ENCODE measurements at regions not wholly inside any gene's neighbourhood (a gene's known extent, or its start where the extent isn't known, plus 50 kb on each side); places are given as distances from the start of the nearest gene placed in this dataset.

DNA sequence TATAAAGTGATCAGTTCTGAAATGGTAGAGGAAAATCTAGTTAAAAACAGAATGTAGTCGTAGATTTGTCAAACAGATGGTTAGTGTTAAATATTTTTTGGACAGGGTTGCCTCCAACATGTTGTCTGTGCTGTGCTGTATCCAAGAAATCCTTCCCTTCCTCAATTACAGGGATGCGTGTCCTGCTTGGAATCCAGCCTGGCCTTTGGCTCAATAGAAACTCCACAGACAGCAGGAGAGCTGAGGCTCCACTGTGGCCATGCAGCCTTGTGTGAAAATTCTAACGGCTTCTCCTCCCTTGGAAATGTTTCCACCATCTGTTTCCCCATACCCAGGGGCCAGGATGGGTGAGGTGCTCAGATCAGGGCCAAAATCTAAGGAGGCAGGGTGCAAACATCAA lies 67.7 kb upstream of the USP29 start:
- no peak overlapping the region for H3K4ac ChIP-seq (replicated peaks; ENCODE audit: insufficient read length, low read depth, low read length)
- H3K18ac ChIP-seq (ENCODE audit: extremely low read depth, low read length) = no peak overlapping the region
- no peak overlapping the region for H2AK5ac ChIP-seq (ENCODE audit: low read depth, low read length)
- no peak overlapping the region for H3K4me2 ChIP-seq (ENCODE audit: insufficient read depth in 1 of 2, low read depth in 2 of 2, low read length in 2 of 2)
- WGBS, 2 experiments (ENCODE audit: extremely low coverage in 1 of 2, insufficient coverage in 1 of 2, insufficient read length in 1 of 2, insufficient replicate concordance in 2 of 2, low coverage in 1 of 2, low lambda C conversion rate in 2 of 2, missing lambda C conversion rate in 1 of 2) = 71% methylated on average over 3 of the region's 3 CpGs; no CpG with 5 or more reads in 1 of the 2 experiments
- no peak overlapping the region for H2BK20ac ChIP-seq (ENCODE audit: low read length)
- H3K4me3 ChIP-seq (ENCODE audit: extremely low read depth in 1 of 4, insufficient read depth in 2 of 4, low read depth in 3 of 4, low read length in 4 of 4) = no peak overlapping the region
- H2BK15ac ChIP-seq (ENCODE audit: low read length) = no peak overlapping the region
- no peak overlapping the region for H2BK5ac ChIP-seq (ENCODE audit: low read depth, low read length)
- CTCF ChIA-PET (ENCODE audit: partially characterized antibody) = no interaction called here
- H4K8ac ChIP-seq (ENCODE audit: extremely low read depth, insufficient read depth, low read length) = no peak overlapping the region
- H3K79me2 ChIP-seq (ENCODE audit: control insufficient read depth in 1 of 2, insufficient read depth in 2 of 2, low read length in 2 of 2) = no peaks in the 10 kb centered on the region
- no peaks in the 10 kb centered on the region for H3K79me1 ChIP-seq (ENCODE audit: low read depth, low read length)
- FAIRE-seq = no peak
- no peak overlapping the region for H3K56ac ChIP-seq (replicated peaks; ENCODE audit: insufficient read length, low read depth, low read length)
- no peak overlapping the region for H3K27ac ChIP-seq (ENCODE audit: low read depth, low read length)
- H3K23me2 ChIP-seq (ENCODE audit: low read depth, low read length) = no peaks in the 10 kb centered on the region
- no peaks in the 10 kb centered on the region for H3K36me3 ChIP-seq (ENCODE audit: control insufficient read depth in 2 of 4, insufficient read depth in 4 of 4, low read length in 3 of 4)
- H2BK12ac ChIP-seq (ENCODE audit: low read depth, low read length) = no peak overlapping the region
- no peaks in the 10 kb centered on the region for H4K20me1 ChIP-seq (replicated peaks in 1 of 2; ENCODE audit: control insufficient read depth in 1 of 2, insufficient read depth in 2 of 2, low read length in 2 of 2)
- no peak overlapping the region for H3K9ac ChIP-seq (replicated peaks in 1 of 4; ENCODE audit: extremely low read depth in 1 of 4, low read depth in 3 of 4, low read length in 3 of 4)
- no peak overlapping the region for H3K23ac ChIP-seq (ENCODE audit: insufficient read length)
- no peak overlapping the region for H2AFZ ChIP-seq (ENCODE audit: low read length)
- H3K14ac ChIP-seq (ENCODE audit: insufficient read length) = no peak overlapping the region
- no peaks in the 10 kb centered on the region for H3K27me3 ChIP-seq (replicated peaks in 1 of 4; ENCODE audit: control insufficient read depth in 3 of 4, extremely low read depth in 1 of 4, insufficient read depth in 3 of 4, low read length in 3 of 4)
- peaks cover 68 to 88% of the 10 kb centered on the region in 2 experiments for H3K9me3 ChIP-seq (ENCODE audit: insufficient read depth in 2 of 2, low read depth in 1 of 2, low read length in 1 of 2)
- no peak overlapping the region for H4K5ac ChIP-seq (ENCODE audit: insufficient read length, low read depth, low read length)
- POLR2A ChIA-PET (ENCODE audit: partially characterized antibody) = no interaction called here
- H3K4me1 ChIP-seq (replicated peaks in 1 of 4; ENCODE audit: control insufficient read depth in 3 of 4, insufficient read depth in 4 of 4, low read length in 3 of 4) = no peaks in the 10 kb centered on the region
- no peak overlapping the region for H4K91ac ChIP-seq (replicated peaks; ENCODE audit: insufficient read length, low read length)
- DNase-seq (ENCODE audit: low read depth in 1 of 2, low spot score in 2 of 2) = no peak
- H2BK120ac ChIP-seq (replicated peaks; ENCODE audit: low read depth, low read length) = no peak overlapping the region
- TF ChIP-seq, protein P1, sequence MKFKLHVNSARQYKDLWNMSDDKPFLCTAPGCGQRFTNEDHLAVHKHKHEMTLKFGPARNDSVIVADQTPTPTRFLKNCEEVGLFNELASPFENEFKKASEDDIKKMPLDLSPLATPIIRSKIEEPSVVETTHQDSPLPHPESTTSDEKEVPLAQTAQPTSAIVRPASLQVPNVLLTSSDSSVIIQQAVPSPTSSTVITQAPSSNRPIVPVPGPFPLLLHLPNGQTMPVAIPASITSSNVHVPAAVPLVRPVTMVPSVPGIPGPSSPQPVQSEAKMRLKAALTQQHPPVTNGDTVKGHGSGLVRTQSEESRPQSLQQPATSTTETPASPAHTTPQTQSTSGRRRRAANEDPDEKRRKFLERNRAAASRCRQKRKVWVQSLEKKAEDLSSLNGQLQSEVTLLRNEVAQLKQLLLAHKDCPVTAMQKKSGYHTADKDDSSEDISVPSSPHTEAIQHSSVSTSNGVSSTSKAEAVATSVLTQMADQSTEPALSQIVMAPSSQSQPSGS (IDR thresholded peaks at IDR 0.05; ENCODE audit: low read length) = no peak
- no peak for TF ChIP-seq CHD2 (IDR thresholded peaks at IDR 0.05; ENCODE audit: low read length)
- TF ChIP-seq NRF1 (IDR thresholded peaks at IDR 0.05; ENCODE audit: low read depth, low read length) = no peak
- no peak for TF ChIP-seq RNF2 (IDR thresholded peaks at IDR 0.05; ENCODE audit: borderline replicate concordance, low read depth, low read length, missing control alignments, poor library complexity, severe bottlenecking)
- TF ChIP-seq POLR2A (IDR thresholded peaks at IDR 0.05; ENCODE audit: control extremely low read depth in 1 of 2, low read depth in 2 of 2, low read length in 2 of 2) = no peak
- no peak for TF ChIP-seq SP4 (IDR thresholded peaks at IDR 0.05; ENCODE audit: low read length)
- no peak for TF ChIP-seq POU5F1 (IDR thresholded peaks at IDR 0.05; ENCODE audit: low read depth, low read length)
- TF ChIP-seq RAD21 (IDR thresholded peaks at IDR 0.05 in 1 of 2, conservative IDR thresholded peaks at IDR 0.05 in 1 of 2; ENCODE audit: low read depth in 2 of 2, low read length in 2 of 2) = no peak
- TF ChIP-seq PHF8 (conservative IDR thresholded peaks at IDR 0.05; ENCODE audit: low read depth, low read length) = no peak
- TF ChIP-seq GTF2F1 (IDR thresholded peaks at IDR 0.05; ENCODE audit: borderline replicate concordance, low read depth, low read length) = no peak
- TF ChIP-seq SP2 (IDR thresholded peaks at IDR 0.05; ENCODE audit: low read length) = no peak
- TF ChIP-seq, protein P2, sequence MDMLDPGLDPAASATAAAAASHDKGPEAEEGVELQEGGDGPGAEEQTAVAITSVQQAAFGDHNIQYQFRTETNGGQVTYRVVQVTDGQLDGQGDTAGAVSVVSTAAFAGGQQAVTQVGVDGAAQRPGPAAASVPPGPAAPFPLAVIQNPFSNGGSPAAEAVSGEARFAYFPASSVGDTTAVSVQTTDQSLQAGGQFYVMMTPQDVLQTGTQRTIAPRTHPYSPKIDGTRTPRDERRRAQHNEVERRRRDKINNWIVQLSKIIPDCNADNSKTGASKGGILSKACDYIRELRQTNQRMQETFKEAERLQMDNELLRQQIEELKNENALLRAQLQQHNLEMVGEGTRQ (IDR thresholded peaks at IDR 0.05; ENCODE audit: low read length) = no peak
- no peak for TF ChIP-seq YY1 (IDR thresholded peaks at IDR 0.05; ENCODE audit: low read depth, low read length)
